ENCODE measurements at regions not wholly inside any gene's neighbourhood (a gene's known extent, or its start where the extent isn't known, plus 50 kb on each side); places are given as distances from the start of the nearest gene placed in this dataset.

GRCh38 chr16:6165330-6165979 is 1067.9 kb upstream of the EEF2KMT start:
- Histone ChIP-seq H2BK120ac (ENCODE audit: low read depth, low read length) (no peak overlapping the region), H4K91ac (ENCODE audit: insufficient read depth, low read depth, low read length) (no peak overlapping the region), H3K4me3 (ENCODE audit: insufficient read depth, low read depth, low read length) (no peak overlapping the region), H3K4me2 (ENCODE audit: low read depth, low read length) (no peak overlapping the region), H3K23ac (ENCODE audit: low read depth, low read length) (no peak overlapping the region), H2AK5ac (ENCODE audit: low read depth, low read length) (no peak overlapping the region), H3K9me3 (ENCODE audit: control insufficient read depth, insufficient read depth, low read length) (peaks cover 6% of the 10 kb centered on the region), H3K79me1 (ENCODE audit: low read depth in 1 of 2, low read length in 2 of 2) (no peaks in the 10 kb centered on the region), H3K4me1 (ENCODE audit: control insufficient read depth, insufficient read depth, low read length) (no peaks in the 10 kb centered on the region), H3K9me1 (ENCODE audit: insufficient read depth, low read length) (no peaks in the 10 kb centered on the region), H3K18ac (ENCODE audit: low read depth, low read length) (no peak overlapping the region), H4K8ac (ENCODE audit: low read depth in 2 of 2, low read length in 2 of 2) (no peak overlapping the region), H3K4ac (ENCODE audit: low read depth, low read length) (no peak overlapping the region), H3K27ac (ENCODE audit: insufficient read depth, low read length) (no peak overlapping the region), H4K5ac (ENCODE audit: low read depth, low read length) (no peak overlapping the region), H2BK5ac (ENCODE audit: low read depth, low read length, poor library complexity, severe bottlenecking) (no peak overlapping the region), H4K20me1 (ENCODE audit: insufficient read depth, low read length) (no peaks in the 10 kb centered on the region), H2AK9ac (replicated peaks; ENCODE audit: low read depth, low read length, poor library complexity) (no peak overlapping the region), H2BK20ac (ENCODE audit: low read depth, low read length) (no peak overlapping the region), H3K14ac (replicated peaks; ENCODE audit: low read depth, low read length) (no peak overlapping the region), H3K27me3 (ENCODE audit: control insufficient read depth, insufficient read depth, low read length) (no peaks in the 10 kb centered on the region), H2BK15ac (ENCODE audit: low read depth, low read length) (no peak overlapping the region), H3K9ac (ENCODE audit: low read depth, low read length) (no peak overlapping the region), H2AFZ (replicated peaks; ENCODE audit: low read length, poor library complexity) (no peak overlapping the region), H3K56ac (ENCODE audit: extremely low read depth, insufficient read depth, low read length) (no peak overlapping the region), H3K36me3 (ENCODE audit: control insufficient read depth, insufficient read depth, low read length) (no peaks in the 10 kb centered on the region)
- POLR2A ChIA-PET (ENCODE audit: unreplicated experiment) = no interaction called here
- intact Hi-C loops (cut with micrococcal nuclease) = no loop called here
- WGBS, 2 experiments (ENCODE audit: extremely low coverage in 2 of 2, insufficient read length in 1 of 2) = 41% methylated on average over 3 of the region's 11 CpGs; no CpG with 5 or more reads in 1 of the 2 experiments
- dilution Hi-C loops (cut with HindIII; ENCODE audit: low sequenced_read_pairs, unreplicated experiment) = no loop called here
- no peak for TF ChIP-seq MAFK (IDR thresholded peaks at IDR 0.05; ENCODE audit: low read depth, low read length)
- no TSS peak for BruUV-seq (replicated peaks)
- in situ Hi-C loops (cut with MboI; ENCODE audit: low sequenced_read_pairs) = no loop called here
- DNase-seq = no peak
- ATAC-seq (ENCODE audit: low read depth) = no peak
- CTCF ChIA-PET = no interaction called here
